ENCODE measurements at regions not wholly inside any gene's neighbourhood (a gene's known extent, or its start where the extent isn't known, plus 50 kb on each side); places are given as distances from the start of the nearest gene placed in this dataset.

DNA sequence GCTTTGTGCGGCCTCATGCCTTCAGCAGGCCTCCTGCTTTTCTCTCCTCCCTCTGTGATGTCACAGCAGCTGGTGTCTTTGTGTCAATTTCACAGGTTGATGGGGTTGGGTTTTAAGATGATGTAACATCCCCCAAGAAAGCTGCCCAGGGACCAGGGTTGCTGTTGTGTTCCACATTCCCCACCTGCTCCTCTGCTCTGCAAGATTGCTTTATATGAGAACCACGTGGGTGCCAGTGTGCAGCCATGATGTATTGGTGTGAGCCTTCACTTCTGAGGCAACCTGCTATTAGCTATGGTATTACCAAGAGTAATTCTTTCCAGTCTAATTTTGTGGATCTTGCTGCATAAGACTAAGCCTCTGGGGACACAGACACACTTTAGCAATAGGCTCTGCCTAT, 213.0 kb upstream of the ADAMTS16 start:
- TF ChIP-seq, protein P1, sequence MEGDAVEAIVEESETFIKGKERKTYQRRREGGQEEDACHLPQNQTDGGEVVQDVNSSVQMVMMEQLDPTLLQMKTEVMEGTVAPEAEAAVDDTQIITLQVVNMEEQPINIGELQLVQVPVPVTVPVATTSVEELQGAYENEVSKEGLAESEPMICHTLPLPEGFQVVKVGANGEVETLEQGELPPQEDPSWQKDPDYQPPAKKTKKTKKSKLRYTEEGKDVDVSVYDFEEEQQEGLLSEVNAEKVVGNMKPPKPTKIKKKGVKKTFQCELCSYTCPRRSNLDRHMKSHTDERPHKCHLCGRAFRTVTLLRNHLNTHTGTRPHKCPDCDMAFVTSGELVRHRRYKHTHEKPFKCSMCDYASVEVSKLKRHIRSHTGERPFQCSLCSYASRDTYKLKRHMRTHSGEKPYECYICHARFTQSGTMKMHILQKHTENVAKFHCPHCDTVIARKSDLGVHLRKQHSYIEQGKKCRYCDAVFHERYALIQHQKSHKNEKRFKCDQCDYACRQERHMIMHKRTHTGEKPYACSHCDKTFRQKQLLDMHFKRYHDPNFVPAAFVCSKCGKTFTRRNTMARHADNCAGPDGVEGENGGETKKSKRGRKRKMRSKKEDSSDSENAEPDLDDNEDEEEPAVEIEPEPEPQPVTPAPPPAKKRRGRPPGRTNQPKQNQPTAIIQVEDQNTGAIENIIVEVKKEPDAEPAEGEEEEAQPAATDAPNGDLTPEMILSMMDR (IDR thresholded peaks at IDR 0.05) = no peak
- TF ChIP-seq POLR2AphosphoS5 (IDR thresholded peaks at IDR 0.05) = no peak
- TF ChIP-seq POLR2A (IDR thresholded peaks at IDR 0.05) = no peak
- no peak for TF ChIP-seq EP300 (IDR thresholded peaks at IDR 0.05)
